ENCODE measurements at regions not wholly inside any gene's neighbourhood (a gene's known extent, or its start where the extent isn't known, plus 50 kb on each side); places are given as distances from the start of the nearest gene placed in this dataset.
A peak's percentile ranks its signal among the peaks of the same experiment; 100 is the strongest.
"Not testable (repeated sequence)": the region's sequence is repeated elsewhere in the genome, so short reads cannot be mapped to it uniquely, and the experiment has no call there.

GRCh38 chr5:2075365-2075764 lies 192.6 kb upstream of the IRX4 start (continued):
- TF ChIP-seq TCF7L2 (IDR thresholded peaks at IDR 0.05; ENCODE audit: borderline replicate concordance, extremely low read depth, insufficient read depth, insufficient read length), result no peak
- TF ChIP-seq SIN3A (IDR thresholded peaks at IDR 0.05; ENCODE audit: low read depth), result no peak
- no peak for TF ChIP-seq ZFX (IDR thresholded peaks at IDR 0.05)
- no peak for TF ChIP-seq JUND (IDR thresholded peaks at IDR 0.05)
- TF ChIP-seq EZH2 (IDR thresholded peaks at IDR 0.05), result no peak

- Histone ChIP-seq H3K4me2 (ENCODE audit: low read length) (no peak overlapping the region), H2AFZ (ENCODE audit: low read depth, low read length, poor library complexity, severe bottlenecking) (no peak overlapping the region), H3K36me3 (ENCODE audit: control insufficient read depth in 1 of 2, insufficient read depth in 2 of 2, low read length in 2 of 2) (no peaks in the 10 kb centered on the region), H4K20me1 (ENCODE audit: insufficient read depth) (no peaks in the 10 kb centered on the region), H3K4me3 (replicated peaks in 1 of 2; ENCODE audit: low read depth in 1 of 2, low read length in 2 of 2) (no peak overlapping the region), H3K9me2 (ENCODE audit: insufficient read depth) (no peaks in the 10 kb centered on the region), H3K4me1 (ENCODE audit: control insufficient read depth in 1 of 2, insufficient read depth in 2 of 2, low read length in 2 of 2) (no peaks in the 10 kb centered on the region), H3K9me3 (ENCODE audit: control insufficient read depth in 1 of 2, insufficient read depth in 1 of 2, low read depth in 1 of 2, low read length in 2 of 2) (no peaks in the 10 kb centered on the region), H3K79me2 (ENCODE audit: insufficient read depth, low read length) (no peaks in the 10 kb centered on the region), H3K27me3 (ENCODE audit: insufficient read depth, low read length) (peaks cover 19% of the 10 kb centered on the region), H3K9ac (ENCODE audit: low read length) (no peak overlapping the region), H3K27ac (ENCODE audit: low read depth, low read length) (no peak overlapping the region)
- POLR2A ChIA-PET, result no interaction called here
- no peak for TF ChIP-seq SIN3A (IDR thresholded peaks at IDR 0.05; ENCODE audit: low read depth)
- no peak for TF ChIP-seq ELF1 (IDR thresholded peaks at IDR 0.05; ENCODE audit: borderline replicate concordance, low read depth)
- no peak for TF ChIP-seq YY1 (IDR thresholded peaks at IDR 0.05; ENCODE audit: extremely low read depth, insufficient replicate concordance, low read depth, low read length)
- RAD21 ChIA-PET (ENCODE audit: low non-redundant PET in 1 of 2, low total read pairs in 2 of 2, uncharacterized antibody in 2 of 2, unreplicated experiment in 2 of 2), result no interaction called here
- DNase-seq (ENCODE audit: low read depth, low spot score) (no peak), ATAC-seq (no peak)
- intact Hi-C loops (cut with micrococcal nuclease), result no loop called here
- BruUV-seq (replicated peaks), result no TSS peak
- CTCF ChIA-PET, result no interaction called here
These were observed 188.8 kb upstream of the IRX4 start for GRCh38 chr5:2071562-2071961.

GRCh38 chr5:2070787-2071186 lies 188.1 kb upstream of the IRX4 start:
- H3K27ac ChIP-seq (ENCODE audit: low read depth, low read length); RAD21 ChIA-PET (ENCODE audit: low non-redundant PET in 1 of 2, low total read pairs in 2 of 2, uncharacterized antibody in 2 of 2, unreplicated experiment in 2 of 2); H3K36me3 ChIP-seq (ENCODE audit: control insufficient read depth in 1 of 2, insufficient read depth in 2 of 2, low read length in 2 of 2); H3K4me3 ChIP-seq (replicated peaks in 1 of 2; ENCODE audit: low read depth in 1 of 2, low read length in 2 of 2); H3K4me2 ChIP-seq (ENCODE audit: low read length); POLR2A ChIA-PET; CTCF ChIA-PET; H3K9me3 ChIP-seq (ENCODE audit: control insufficient read depth in 1 of 2, insufficient read depth in 1 of 2, low read depth in 1 of 2, low read length in 2 of 2); BruUV-seq (replicated peaks); H3K9me2 ChIP-seq (ENCODE audit: insufficient read depth); H3K4me1 ChIP-seq (ENCODE audit: control insufficient read depth in 1 of 2, insufficient read depth in 2 of 2, low read length in 2 of 2); H4K20me1 ChIP-seq (ENCODE audit: insufficient read depth); H3K9ac ChIP-seq (ENCODE audit: low read length); H2AFZ ChIP-seq (ENCODE audit: low read depth, low read length, poor library complexity, severe bottlenecking); H3K79me2 ChIP-seq (ENCODE audit: insufficient read depth, low read length): not testable (repeated sequence)
- DNase-seq (ENCODE audit: low read depth, low spot score) (peak; percentile 19), ATAC-seq (peak; percentile 64; the same call in 1 of the 2 replicates)
- TF ChIP-seq CTCF (IDR thresholded peaks at IDR 0.05 in 2 of 3, conservative IDR thresholded peaks at IDR 0.05 in 1 of 3; ENCODE audit: borderline replicate concordance in 1 of 3, insufficient read depth in 1 of 3, low read depth in 2 of 3, low read length in 2 of 3), result peak in 1 of 3 experiments; percentile 12; a peak in 1 of 6 replicates
- intact Hi-C loops (cut with micrococcal nuclease), result loop anchor here (1.0 kb wide), 1 partner anchor 81 kb away; no protein-coding TSS in a partner anchor
- H3K27me3 ChIP-seq (ENCODE audit: insufficient read depth, low read length), result peaks cover 22% of the 10 kb centered on the region

Data from HCT116 (cell line).